Common myeloid progenitor, CD34-positive (primary cell): ENCODE measurements at regions not wholly inside any gene's neighbourhood (a gene's known extent, or its start where the extent isn't known, plus 50 kb on each side); places are given as distances from the start of the nearest gene placed in this dataset.
A peak's percentile ranks its signal among the peaks of the same experiment; 100 is the strongest.

Source experiments
- CTCF ChIA-PET: fragments of 350-600 bp; sonication (Branson Sonifier 250); formaldehyde crosslinking; loops from one replicate; lab custom pipeline; 2021; ENCODE audit warnings: antibody characterized with exemption; lab: Charles Lee
- POLR2A ChIA-PET: fragments of 350-600 bp; sonication (Branson Sonifier 250); formaldehyde crosslinking; loops from one replicate; lab custom pipeline; 2021; ENCODE audit warnings: antibody characterized with exemption; lab: Charles Lee
- DNase-seq, 3 donors: peaks; one replicate each; pipeline versions ENCODE4 v3.0.0 to v3.0.0-alpha.2; 2013
- H3K27ac ChIP-seq, 2 experiments: 1 replicate in 1 of 2; 2 replicates in 1 of 2; pipeline ENCODE4 v1.7.0; 2013; ENCODE audit warnings: inconsistent platforms in 2 of 2, low read length in 2 of 2, mild to moderate bottlenecking in 2 of 2, low read depth in 1 of 2, moderate library complexity in 1 of 2; ENCODE audit not compliant: severe bottlenecking in 2 of 2, insufficient read depth in 1 of 2, poor library complexity in 1 of 2
- H3K27me3 ChIP-seq, 5 experiments: replicated peaks in 2 of 5; 1 replicate in 3 of 5; 2 replicates in 2 of 5; pipeline versions ENCODE4 v1.6.1 to v1.7.0; 2013; ENCODE audit warnings: low read length in 4 of 5, mild to moderate bottlenecking in 2 of 5, moderate library complexity in 2 of 5, inconsistent platforms in 1 of 5; ENCODE audit not compliant: insufficient read depth in 5 of 5, control insufficient read depth in 4 of 5
- H3K36me3 ChIP-seq, 4 experiments: 1 replicate in 2 of 4; 2 replicates in 2 of 4; pipeline versions ENCODE4 v1.6.1 to v1.7.0; 2013; ENCODE audit warnings: low read length in 3 of 4, control low read depth in 1 of 4, mild to moderate bottlenecking in 1 of 4; ENCODE audit not compliant: control insufficient read depth in 4 of 4, insufficient read depth in 4 of 4
- H3K4me1 ChIP-seq, 4 experiments: 1 replicate in 3 of 4; 2 replicates in 1 of 4; pipeline versions ENCODE4 v1.6.1 to v1.7.1; 2013; ENCODE audit warnings: low read length in 3 of 4, mild to moderate bottlenecking in 3 of 4, control low read depth in 1 of 4, inconsistent platforms in 1 of 4, moderate library complexity in 1 of 4; ENCODE audit not compliant: control insufficient read depth in 4 of 4, insufficient read depth in 4 of 4; ENCODE audit errors: control extremely low read depth in 1 of 4
- H3K4me3 ChIP-seq, 7 experiments: 1 replicate in 4 of 7; 2 replicates in 3 of 7; pipeline versions ENCODE4 v1.5.1 to v1.7.0; 2013; ENCODE audit warnings: mild to moderate bottlenecking in 7 of 7, low read length in 6 of 7, moderate library complexity in 6 of 7, inconsistent platforms in 2 of 7, low read depth in 2 of 7, control low read depth in 1 of 7; ENCODE audit not compliant: insufficient read depth in 4 of 7, control insufficient read depth in 1 of 7; ENCODE audit errors: extremely low read depth in 1 of 7
- H3K9me3 ChIP-seq, 5 experiments: 1 replicate in 4 of 5; 2 replicates in 1 of 5; pipeline versions ENCODE4 v1.6.1 to v1.7.1; 2013; ENCODE audit warnings: low read length in 4 of 5, mild to moderate bottlenecking in 2 of 5, inconsistent platforms in 1 of 5, low read depth in 1 of 5, moderate library complexity in 1 of 5; ENCODE audit not compliant: control insufficient read depth in 4 of 5, insufficient read depth in 2 of 5; ENCODE audit errors: control extremely low read depth in 1 of 5
- WGBS: methylation state at CpG from one replicate; pipeline ENCODE4 v1.1.5; 2013; ENCODE audit not compliant: insufficient coverage; 5-methylcytosine and 5-hydroxymethylcytosine counted together

DNA sequence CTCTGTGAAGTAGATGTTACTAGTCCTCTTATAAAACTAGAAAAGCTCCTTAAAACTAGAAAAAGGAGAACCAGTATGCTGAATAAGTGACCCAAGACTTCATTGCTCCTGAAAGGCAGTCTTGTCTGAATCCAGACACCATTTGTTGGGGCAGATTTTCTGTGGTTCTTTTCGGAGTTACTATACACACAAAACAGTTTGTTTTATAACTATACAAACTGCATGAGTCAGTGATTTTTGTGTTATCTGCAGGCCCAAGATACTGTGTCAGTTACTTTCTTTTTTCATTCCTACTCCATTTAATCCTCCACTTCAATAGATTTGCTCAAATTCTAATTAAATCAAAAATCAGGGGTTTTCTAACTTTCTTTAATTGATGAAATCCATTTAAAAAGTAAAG, 244.6 kb downstream of the ARPP21 start:
- peak in 1 of 3 donors; percentile 17 for DNase-seq
- Histone ChIP-seq H3K4me3 (no peak overlapping the region), H3K4me1 (no peaks in the 10 kb centered on the region), H3K9me3 (peaks cover 0 to 9% (median 0%) of the 10 kb centered on the region in 5 experiments), H3K36me3 (no peaks in the 10 kb centered on the region), H3K27ac (no peak overlapping the region), H3K27me3 (no peaks in the 10 kb centered on the region)
- whole genome bisulfite sequencing: no CpG with 5 or more reads among the region's 1 CpG
- CTCF ChIA-PET: no interaction called here
- POLR2A ChIA-PET: no interaction called here

DNA sequence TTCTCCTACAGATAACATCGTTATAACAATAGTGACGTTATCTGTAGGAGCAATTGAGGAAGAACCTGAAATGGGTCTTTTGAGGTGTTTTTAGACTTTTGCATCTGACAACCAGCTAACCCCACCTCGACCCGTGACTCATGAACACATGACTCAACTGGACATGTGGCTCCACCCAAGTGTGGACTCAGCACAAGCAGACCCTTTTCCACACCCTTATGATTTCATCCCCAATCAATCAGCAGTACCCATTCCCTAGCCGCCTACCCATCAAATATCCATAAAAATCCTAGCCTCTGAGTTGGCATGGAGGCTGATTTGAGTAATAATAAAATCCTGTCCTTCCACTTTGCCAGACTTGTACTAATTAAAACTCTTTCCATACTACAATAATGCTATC, 255.4 kb downstream of the ARPP21 start:
- POLR2A ChIA-PET: no interaction called here
- DNase-seq: no peak
- Histone ChIP-seq H3K27me3 (no peaks in the 10 kb centered on the region), H3K27ac (no peak overlapping the region), H3K4me1 (no peaks in the 10 kb centered on the region), H3K36me3 (no peaks in the 10 kb centered on the region), H3K4me3 (no peak overlapping the region), H3K9me3 (no peaks in the 10 kb centered on the region)
- WGBS: 87% methylated on average over 2 of the region's 5 CpGs
- CTCF ChIA-PET: interaction anchor here (0.6 to 3.5 kb wide), 2 partner anchors 13 to 245 kb away, joined by 3 to 14 read pairs; no protein-coding TSS in a partner anchor

DNA sequence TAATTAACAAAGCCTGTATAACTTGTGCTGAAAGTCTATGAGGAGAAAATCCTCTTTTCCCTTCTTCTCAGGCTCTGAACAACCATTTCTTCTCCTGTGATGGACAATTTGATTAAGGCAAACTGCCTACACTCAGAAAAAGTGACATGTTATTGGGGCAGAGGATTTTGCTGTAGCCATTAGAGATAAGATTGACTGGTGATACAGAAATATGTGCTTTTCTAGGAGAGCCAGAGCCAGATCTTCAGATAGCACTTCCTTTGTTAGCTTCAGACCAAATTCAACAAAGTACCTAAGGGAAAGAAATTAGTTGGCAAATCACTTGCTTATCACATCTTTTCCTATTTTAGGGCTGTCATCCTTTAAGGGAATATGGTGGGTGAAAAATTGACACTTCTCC, 259.9 kb downstream of the ARPP21 start:
- Histone ChIP-seq H3K4me1 (no peaks in the 10 kb centered on the region), H3K4me3 (no peak overlapping the region), H3K27ac (no peak overlapping the region), H3K9me3 (no peaks in the 10 kb centered on the region), H3K36me3 (no peaks in the 10 kb centered on the region), H3K27me3 (no peaks in the 10 kb centered on the region)
- CTCF ChIA-PET: no interaction called here
- no peak for DNase-seq
- POLR2A ChIA-PET: no interaction called here

DNA sequence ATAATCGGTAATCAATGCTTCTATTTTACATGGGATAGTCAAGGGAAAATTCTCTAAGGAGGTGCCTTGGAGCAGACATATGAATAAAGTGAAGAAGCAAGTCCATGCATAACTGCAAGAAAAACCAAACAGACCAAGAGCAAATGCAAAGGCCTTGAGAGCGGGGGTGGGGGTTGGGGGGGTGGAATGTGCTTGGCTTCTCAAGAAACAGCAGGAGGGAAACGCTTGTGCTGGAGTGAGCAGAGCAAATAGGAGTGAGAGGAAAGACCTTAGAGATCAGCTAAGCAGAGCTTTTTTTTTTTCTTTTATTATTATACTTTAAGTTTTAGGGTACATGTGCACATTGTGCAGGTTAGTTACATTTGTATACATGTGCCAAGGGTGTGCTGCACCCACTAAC, 260.8 kb downstream of the ARPP21 start:
- H3K4me3 ChIP-seq: no peak overlapping the region
- DNase-seq: no peak
- 100% methylated on average over 1 of the region's 3 CpGs for WGBS
- H3K36me3 ChIP-seq: no peaks in the 10 kb centered on the region
- no peaks in the 10 kb centered on the region for H3K27me3 ChIP-seq
- CTCF ChIA-PET: no interaction called here
- POLR2A ChIA-PET: no interaction called here
- no peaks in the 10 kb centered on the region for H3K9me3 ChIP-seq
- H3K4me1 ChIP-seq: no peaks in the 10 kb centered on the region
- no peak overlapping the region for H3K27ac ChIP-seq

DNA sequence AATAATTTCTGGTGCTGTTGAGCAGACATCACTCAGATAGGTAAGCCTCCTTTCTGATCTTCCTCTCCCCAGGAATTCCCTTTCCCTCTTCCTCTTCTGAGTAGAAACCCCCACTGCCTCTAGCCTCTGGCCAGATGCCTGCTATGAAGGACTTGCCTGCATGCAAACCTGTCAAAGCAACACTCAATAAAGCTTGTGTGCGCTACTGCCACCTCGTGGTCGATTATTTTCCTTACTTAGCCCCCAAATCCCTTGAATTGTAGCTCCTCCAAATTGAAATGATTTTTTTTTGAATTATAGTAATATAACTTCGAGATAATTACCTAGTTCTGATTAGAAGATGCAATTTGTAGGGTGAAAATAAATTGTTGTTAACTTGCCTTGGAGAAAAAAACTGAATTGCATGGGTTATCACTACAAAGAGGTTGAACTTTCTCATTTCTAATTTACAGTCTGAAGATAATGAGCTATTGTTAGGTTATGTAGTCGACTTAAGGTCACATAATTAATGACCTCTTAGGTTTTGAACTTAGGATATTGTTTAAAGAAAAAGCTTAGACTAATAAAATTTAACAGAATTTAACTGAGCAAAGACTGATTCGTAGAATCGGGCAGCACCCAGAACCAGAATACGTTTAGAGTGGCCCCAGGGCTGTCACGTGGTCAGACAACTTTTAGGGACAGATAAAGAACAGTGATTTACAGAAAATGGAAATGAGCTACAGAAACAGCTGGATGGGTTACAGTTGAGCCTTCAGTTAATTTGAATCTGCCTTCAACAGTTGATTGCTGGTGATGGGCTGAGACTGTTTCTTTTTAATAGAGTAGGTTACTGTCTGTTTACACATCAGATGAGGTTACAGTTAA, 269.3 kb downstream of the ARPP21 start:
- no peaks in the 10 kb centered on the region for H3K36me3 ChIP-seq
- WGBS: 93% methylated on average over 4 of the region's 9 CpGs
- no peak overlapping the region for H3K4me3 ChIP-seq
- POLR2A ChIA-PET: no interaction called here
- H3K27ac ChIP-seq: no peak overlapping the region
- no peaks in the 10 kb centered on the region for H3K27me3 ChIP-seq
- no peaks in the 10 kb centered on the region for H3K4me1 ChIP-seq
- peak; percentile 58 to 81 (median 71) for DNase-seq
- CTCF ChIA-PET: interaction anchor here (0.8 to 2.9 kb wide), 11 partner anchors 8 to 1993 kb away, joined by 3 to 14 read pairs (median 5); no protein-coding TSS in a partner anchor
- H3K9me3 ChIP-seq: no peaks in the 10 kb centered on the region

DNA sequence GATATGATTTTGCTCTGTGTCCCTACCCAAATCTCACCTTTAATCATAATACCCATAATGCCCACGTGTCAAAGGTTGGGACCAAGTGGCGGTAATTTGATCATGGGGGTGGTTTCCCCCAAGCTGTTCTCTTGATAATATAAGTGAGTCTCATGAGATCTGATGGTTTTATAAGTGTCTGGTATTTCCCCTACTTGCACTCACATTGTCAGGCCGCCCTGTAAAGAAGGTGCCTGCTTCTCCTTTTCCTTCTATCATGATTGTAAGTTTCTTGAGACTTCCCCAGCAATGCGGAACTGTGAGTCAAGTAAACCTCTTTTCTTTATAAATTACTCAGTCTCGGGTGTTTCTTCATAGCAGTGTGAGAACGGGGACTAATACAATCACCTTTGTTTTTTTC, 279.8 kb downstream of the ARPP21 start:
- Histone ChIP-seq H3K27me3 (no peaks in the 10 kb centered on the region), H3K4me3 (no peak overlapping the region), H3K36me3 (no peaks in the 10 kb centered on the region), H3K4me1 (no peaks in the 10 kb centered on the region), H3K9me3 (peaks cover 0 to 11% (median 5%) of the 10 kb centered on the region in 5 experiments), H3K27ac (no peak overlapping the region)
- no peak for DNase-seq
- WGBS: 91% methylated on average over 4 of the region's 6 CpGs
- CTCF ChIA-PET: no interaction called here
- POLR2A ChIA-PET: no interaction called here

DNA sequence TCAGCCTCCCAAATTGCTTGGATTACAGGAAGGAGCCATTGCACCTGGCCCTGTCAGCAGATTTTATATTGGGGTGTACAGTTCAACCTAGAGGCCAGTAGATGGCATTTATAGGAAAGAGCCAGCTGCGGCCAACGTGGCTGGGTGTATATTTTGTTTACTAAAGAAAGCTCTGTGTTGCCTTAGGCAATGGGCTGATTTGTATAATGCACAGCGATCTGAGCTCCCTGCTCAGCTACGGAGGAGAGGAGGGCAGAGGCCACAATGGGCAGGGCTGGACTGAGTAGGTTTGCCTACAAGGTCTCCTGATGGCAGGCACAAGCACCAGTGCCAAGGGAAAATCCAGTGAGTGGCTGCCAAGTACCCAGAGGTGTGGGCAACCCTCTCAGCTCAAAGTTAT, 282.4 kb downstream of the ARPP21 start:
- H3K9me3 ChIP-seq: peaks cover 0 to 11% (median 5%) of the 10 kb centered on the region in 5 experiments
- CTCF ChIA-PET: no interaction called here
- POLR2A ChIA-PET: no interaction called here
- H3K4me3 ChIP-seq: no peak overlapping the region
- no peaks in the 10 kb centered on the region for H3K27me3 ChIP-seq
- WGBS: 97% methylated on average over 4 of the region's 4 CpGs
- no peaks in the 10 kb centered on the region for H3K36me3 ChIP-seq
- no peak for DNase-seq
- H3K27ac ChIP-seq: no peak overlapping the region
- H3K4me1 ChIP-seq: no peaks in the 10 kb centered on the region
